HCT116 (cell line): ENCODE measurements at regions not wholly inside any gene's neighbourhood (a gene's known extent, or its start where the extent isn't known, plus 50 kb on each side); places are given as distances from the start of the nearest gene placed in this dataset.

ENCODE experiments used
- ATF3 ChIP-seq: IDR thresholded peaks from 2 replicates; pipeline ENCODE4 v1.6.1; 2012
- CBX3 ChIP-seq: IDR thresholded peaks from 2 replicates; pipeline ENCODE4 v1.6.1; 2012; ENCODE audit warnings: low read depth
- CTCF ChIP-seq, 3 experiments: fragments of 200-600 bp in 1 of 3; sonication (generic) in 1 of 3; IDR thresholded peaks in 2 of 3; conservative IDR thresholded peaks in 1 of 3; 2 replicates each; pipeline ENCODE4 v1.5.1; 2012 to 2017; ENCODE audit warnings: low read depth in 2 of 3, low read length in 2 of 3, antibody characterized with exemption in 1 of 3, borderline replicate concordance in 1 of 3, control low read depth in 1 of 3, mild to moderate bottlenecking in 1 of 3, mixed read lengths in 1 of 3, mixed run types in 1 of 3, moderate library complexity in 1 of 3; ENCODE audit not compliant: insufficient read depth in 1 of 3
- EGR1 ChIP-seq: IDR thresholded peaks from 2 replicates; pipeline ENCODE4 v1.6.1; 2012; ENCODE audit warnings: low read depth
- FOSL1 ChIP-seq: IDR thresholded peaks from 2 replicates; pipeline ENCODE4 v1.6.1; 2012; ENCODE audit warnings: low read depth
- MAX ChIP-seq: IDR thresholded peaks from 2 replicates; pipeline ENCODE4 v1.6.1; 2012
- POLR2A ChIP-seq: IDR thresholded peaks from 2 replicates; pipeline ENCODE4 v1.7.0; 2011; ENCODE audit warnings: borderline replicate concordance; ENCODE audit not compliant: insufficient read depth, insufficient read length; ENCODE audit errors: extremely low read depth
- REST ChIP-seq: IDR thresholded peaks from 2 replicates; pipeline ENCODE4 v1.6.1; 2012; ENCODE audit warnings: low read depth
- SIN3A ChIP-seq: IDR thresholded peaks from 2 replicates; pipeline ENCODE4 v1.6.1; 2012; ENCODE audit warnings: low read depth
- ZNF274 ChIP-seq: fragments of 200-500 bp; sonication (Bioruptor generic); IDR thresholded peaks from 2 replicates; pipeline ENCODE4 v1.6.1; 2014; ENCODE audit warnings: mild to moderate bottlenecking, low read depth, low read length, inconsistent platforms

- TF ChIP-seq CTCF (IDR thresholded peaks at IDR 0.05 in 2 of 3, conservative IDR thresholded peaks at IDR 0.05 in 1 of 3; ENCODE audit: borderline replicate concordance in 1 of 3, insufficient read depth in 1 of 3, low read depth in 2 of 3, low read length in 2 of 3), result no peak
- TF ChIP-seq CBX3, result no peak
- TF ChIP-seq REST, result no peak
- no peak for TF ChIP-seq FOSL1
- no peak for TF ChIP-seq ZNF274
- no peak for TF ChIP-seq MAX
- no peak for TF ChIP-seq POLR2A
- TF ChIP-seq SIN3A, result no peak
- TF ChIP-seq ATF3, result no peak
- no peak for TF ChIP-seq EGR1
Measured at GRCh38 chr4:59837751-59838150, 1362.4 kb upstream of the ADGRL3 start.
